ENCODE measurements at regions not wholly inside any gene's neighbourhood (a gene's known extent, or its start where the extent isn't known, plus 50 kb on each side); places are given as distances from the start of the nearest gene placed in this dataset.
"Not testable (repeated sequence)": the region's sequence is repeated elsewhere in the genome, so short reads cannot be mapped to it uniquely, and the experiment has no call there.

DNA sequence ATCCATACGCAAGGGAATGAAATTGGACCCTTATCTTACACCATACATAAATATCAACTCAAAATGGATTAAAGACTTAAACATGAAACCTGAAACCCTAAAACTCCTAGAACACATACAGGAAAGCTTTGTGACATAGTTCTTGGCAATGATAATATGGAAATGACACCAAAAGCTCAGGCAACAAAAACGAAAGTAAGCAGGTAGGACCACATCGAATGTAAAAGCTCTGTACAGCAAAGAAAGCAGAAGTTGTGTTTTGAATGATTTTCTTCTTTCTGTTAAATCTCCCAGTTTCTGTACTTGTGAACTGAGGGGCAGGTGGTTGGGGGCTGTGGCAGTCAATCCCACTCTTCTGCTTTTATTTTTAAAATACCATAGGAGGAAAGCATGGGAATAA lies 368.4 kb upstream of the PODXL start:
- Mint-ChIP-seq H3K4me3 (no peak overlapping the region), H3K9me3 (peaks cover 3% of the 10 kb centered on the region), H3K27ac (no peak overlapping the region), H3K36me3 (ENCODE audit: low read depth) (no peaks in the 10 kb centered on the region), H3K4me1 (no peaks in the 10 kb centered on the region), H3K27me3 (peaks cover 10% of the 10 kb centered on the region)
- ATAC-seq (replicated peaks): no peak

- not testable (repeated sequence) for H3K36me3 Mint-ChIP-seq (ENCODE audit: low read depth); ATAC-seq (replicated peaks); H3K4me3 Mint-ChIP-seq; H3K4me1 Mint-ChIP-seq; H3K27ac Mint-ChIP-seq; H3K9me3 Mint-ChIP-seq
- H3K27me3 Mint-ChIP-seq: peaks cover 10% of the 10 kb centered on the region
Measured at GRCh38 chr7:131922948-131923347, 366.5 kb upstream of the PODXL start.

DNA sequence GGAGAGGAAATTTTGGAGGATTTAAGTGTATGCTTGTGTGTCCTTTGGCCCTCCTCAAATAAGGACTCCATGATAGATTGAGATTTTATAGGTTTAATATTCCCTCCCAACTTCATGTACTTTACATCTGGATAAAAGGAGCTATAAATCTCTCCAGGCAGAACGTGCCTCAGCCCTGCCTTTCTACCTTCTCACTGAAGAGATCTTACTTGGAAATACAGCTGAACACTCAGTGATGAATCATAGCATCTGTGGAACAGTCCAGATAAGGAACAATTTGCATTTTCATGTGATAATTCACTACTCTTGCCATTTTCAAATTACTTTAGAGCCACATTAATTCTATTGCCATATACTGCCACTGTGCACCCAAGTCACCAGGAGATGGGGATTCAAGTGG lies 364.6 kb upstream of the PODXL start:
- Mint-ChIP-seq H3K27ac (no peak overlapping the region), H3K27me3 (peaks cover 7% of the 10 kb centered on the region), H3K4me3 (no peak overlapping the region), H3K4me1 (no peaks in the 10 kb centered on the region), H3K9me3 (no peaks in the 10 kb centered on the region), H3K36me3 (ENCODE audit: low read depth) (no peaks in the 10 kb centered on the region)
- no peak for ATAC-seq (replicated peaks)

- Mint-ChIP-seq H3K4me1 (no peaks in the 10 kb centered on the region), H3K9me3 (no peaks in the 10 kb centered on the region), H3K27ac (no peak overlapping the region), H3K4me3 (no peak overlapping the region), H3K27me3 (peaks cover 7% of the 10 kb centered on the region), H3K36me3 (ENCODE audit: low read depth) (no peaks in the 10 kb centered on the region)
- ATAC-seq (replicated peaks): no peak
Measured at GRCh38 chr7:131919920-131920709, 363.7 kb upstream of the PODXL start.

- no peak for ATAC-seq (replicated peaks)
- peaks cover 45% of the 10 kb centered on the region for H3K27me3 Mint-ChIP-seq
- no peaks in the 10 kb centered on the region for H3K36me3 Mint-ChIP-seq (ENCODE audit: low read depth)
- H3K4me3 Mint-ChIP-seq: no peak overlapping the region
- peaks cover 8% of the 10 kb centered on the region for H3K9me3 Mint-ChIP-seq
- no peaks in the 10 kb centered on the region for H3K4me1 Mint-ChIP-seq
- no peak overlapping the region for H3K27ac Mint-ChIP-seq
Measured at GRCh38 chr7:131911112-131911511, 354.7 kb upstream of the PODXL start.

DNA sequence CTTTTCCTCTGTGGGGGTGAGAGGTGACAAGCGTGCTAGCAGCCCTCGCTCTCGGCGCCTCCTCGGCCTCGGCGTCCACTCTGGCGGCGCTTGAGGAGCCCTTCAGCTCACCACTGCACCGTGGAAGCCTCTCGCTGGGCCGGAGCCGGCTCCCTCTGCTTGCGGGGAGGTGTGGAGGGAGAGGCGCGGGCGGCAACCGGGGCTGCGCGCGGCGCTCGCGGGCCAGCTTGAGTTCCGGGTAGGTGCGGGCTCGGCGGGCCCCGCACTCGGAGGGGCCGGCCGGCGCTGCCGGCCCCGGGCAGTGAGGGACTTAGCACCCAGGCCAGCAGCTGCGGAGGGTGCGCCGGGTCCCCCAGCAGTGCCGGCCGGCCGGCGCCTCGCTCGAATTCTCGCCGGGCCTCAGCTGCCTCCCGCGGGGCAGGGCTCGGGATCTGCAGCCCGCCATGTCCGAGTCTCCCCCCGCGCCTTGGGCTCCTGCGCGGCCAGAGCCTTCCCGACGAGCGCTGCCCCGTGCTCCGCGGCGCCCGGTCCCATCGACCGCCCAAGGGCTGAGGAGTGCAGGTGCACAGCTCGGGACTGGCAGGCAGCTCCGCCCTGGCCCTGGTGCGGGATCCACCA lies 352.8 kb upstream of the PODXL start:
- Mint-ChIP-seq H3K27ac (no peak overlapping the region), H3K9me3 (peaks cover 8% of the 10 kb centered on the region), H3K36me3 (ENCODE audit: low read depth) (no peaks in the 10 kb centered on the region), H3K4me3 (no peak overlapping the region), H3K4me1 (no peaks in the 10 kb centered on the region), H3K27me3 (peaks cover 51% of the 10 kb centered on the region)
- no peak for ATAC-seq (replicated peaks)

- Mint-ChIP-seq H3K4me3 (no peak overlapping the region), H3K9me3 (peaks cover 8% of the 10 kb centered on the region), H3K27me3 (peaks cover 51% of the 10 kb centered on the region), H3K27ac (no peak overlapping the region), H3K36me3 (ENCODE audit: low read depth) (no peaks in the 10 kb centered on the region), H3K4me1 (no peaks in the 10 kb centered on the region)
- no peak for ATAC-seq (replicated peaks)
Measured at GRCh38 chr7:131908714-131909113, 352.3 kb upstream of the PODXL start.

DNA sequence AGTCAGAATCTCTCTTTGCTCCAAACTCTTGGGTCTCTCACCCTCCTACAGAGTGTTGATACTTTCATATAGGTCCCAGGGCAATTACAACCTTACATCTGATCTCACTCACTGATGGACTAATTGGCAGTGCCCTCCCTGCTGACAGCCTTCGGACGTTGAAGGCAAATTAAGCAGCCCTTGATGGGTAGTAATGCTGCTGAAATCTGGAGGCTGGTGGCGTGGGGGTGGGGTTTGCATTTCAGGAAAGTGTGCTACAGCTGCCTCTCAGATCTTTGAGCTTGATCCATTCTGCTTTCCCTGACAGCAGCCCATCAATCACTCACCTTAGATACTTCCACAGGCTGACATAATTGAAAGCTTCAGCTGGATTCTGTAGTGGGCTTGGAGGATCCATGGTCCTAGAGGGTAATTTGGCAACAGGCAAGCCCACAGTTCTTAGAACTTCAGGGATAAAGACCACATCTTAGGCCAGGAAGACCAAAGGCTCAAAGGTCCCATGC lies 349.1 kb upstream of the PODXL start:
- H3K36me3 Mint-ChIP-seq (ENCODE audit: low read depth): no peaks in the 10 kb centered on the region
- no peaks in the 10 kb centered on the region for H3K4me1 Mint-ChIP-seq
- H3K27me3 Mint-ChIP-seq: peaks cover 34% of the 10 kb centered on the region
- peaks cover 11% of the 10 kb centered on the region for H3K9me3 Mint-ChIP-seq
- no peak overlapping the region for H3K27ac Mint-ChIP-seq
- H3K4me3 Mint-ChIP-seq: no peak overlapping the region
- ATAC-seq (replicated peaks): no peak

GRCh38 chr7:131904760-131905327 lies 348.4 kb upstream of the PODXL start:
- Mint-ChIP-seq H3K4me1 (no peaks in the 10 kb centered on the region), H3K27ac (no peak overlapping the region), H3K4me3 (no peak overlapping the region), H3K36me3 (ENCODE audit: low read depth) (no peaks in the 10 kb centered on the region), H3K27me3 (peaks cover 27% of the 10 kb centered on the region), H3K9me3 (peaks cover 6% of the 10 kb centered on the region)
- no peak for ATAC-seq (replicated peaks)

DNA sequence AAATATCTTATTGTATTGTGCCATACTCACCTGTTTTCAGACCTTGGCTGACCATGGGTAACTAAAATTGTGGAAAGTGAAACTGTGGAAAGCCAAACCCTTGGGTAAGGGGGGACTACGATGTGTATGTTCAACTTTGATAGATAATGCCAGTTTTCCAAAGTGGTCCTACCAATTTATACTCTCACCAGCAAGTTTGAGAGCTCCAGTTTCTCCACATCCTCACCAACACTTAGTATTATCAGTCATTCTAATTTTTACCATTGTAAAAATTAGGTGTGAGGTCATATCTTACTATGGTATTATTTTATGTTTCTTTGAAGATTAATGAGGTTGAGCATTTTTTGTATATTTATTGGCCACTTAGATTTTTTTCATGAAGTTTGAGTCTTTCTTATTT lies 346.9 kb upstream of the PODXL start:
- no peaks in the 10 kb centered on the region for H3K36me3 Mint-ChIP-seq (ENCODE audit: low read depth)
- no peak overlapping the region for H3K27ac Mint-ChIP-seq

DNA sequence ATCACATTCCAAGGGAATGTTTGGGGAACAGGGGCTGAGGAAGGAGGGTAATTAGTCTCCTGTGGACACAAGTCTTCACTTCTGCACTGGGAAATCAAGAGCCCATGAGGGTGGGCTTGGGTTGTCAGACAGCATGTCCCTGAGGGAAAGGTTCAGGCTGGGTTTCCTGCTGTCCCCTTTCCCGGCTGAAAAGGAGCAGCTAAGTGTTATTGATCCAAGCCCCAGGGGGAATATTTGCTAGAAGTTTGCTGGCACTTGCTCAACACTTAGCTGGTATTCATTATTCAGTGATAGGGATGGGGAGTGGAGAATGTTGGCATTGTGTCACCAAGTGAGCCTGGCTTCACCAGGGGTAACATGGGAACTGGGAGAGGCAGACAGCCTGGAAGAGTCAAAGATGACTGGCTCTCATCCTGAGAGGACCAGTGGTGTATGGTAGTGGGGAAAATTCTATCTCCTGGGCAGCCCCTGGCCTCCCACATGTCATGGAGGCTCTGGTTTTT lies 344.4 kb upstream of the PODXL start:
- Mint-ChIP-seq H3K9me3 (peaks cover 3% of the 10 kb centered on the region), H3K27me3 (peaks cover 11% of the 10 kb centered on the region), H3K27ac (no peak overlapping the region), H3K4me3 (no peak overlapping the region), H3K4me1 (no peaks in the 10 kb centered on the region), H3K36me3 (ENCODE audit: low read depth) (no peaks in the 10 kb centered on the region)
- ATAC-seq (replicated peaks): no peak

More for the DNA sequence above, 346.9 kb upstream of the PODXL start:
- Mint-ChIP-seq H3K27me3 (peaks cover 21% of the 10 kb centered on the region), H3K4me1 (no peaks in the 10 kb centered on the region), H3K9me3 (peaks cover 6% of the 10 kb centered on the region), H3K4me3 (no peak overlapping the region)
- no peak for ATAC-seq (replicated peaks)

GRCh38 chr7:131899271-131900030 lies 343.0 kb upstream of the PODXL start:
- H3K9me3 Mint-ChIP-seq: peaks cover 3% of the 10 kb centered on the region
- H3K4me1 Mint-ChIP-seq: no peaks in the 10 kb centered on the region
- H3K27me3 Mint-ChIP-seq: peaks cover 12% of the 10 kb centered on the region
- ATAC-seq (replicated peaks): no peak
- H3K4me3 Mint-ChIP-seq: no peak overlapping the region
- no peak overlapping the region for H3K27ac Mint-ChIP-seq
- H3K36me3 Mint-ChIP-seq (ENCODE audit: low read depth): no peaks in the 10 kb centered on the region

GRCh38 chr7:131898418-131898817 lies 342.0 kb upstream of the PODXL start:
- Mint-ChIP-seq H3K36me3 (ENCODE audit: low read depth) (no peaks in the 10 kb centered on the region), H3K27ac (no peak overlapping the region), H3K4me1 (no peaks in the 10 kb centered on the region), H3K4me3 (no peak overlapping the region), H3K9me3 (peaks cover 3% of the 10 kb centered on the region), H3K27me3 (peaks cover 12% of the 10 kb centered on the region)
- ATAC-seq (replicated peaks): peak; percentile 49

DNA sequence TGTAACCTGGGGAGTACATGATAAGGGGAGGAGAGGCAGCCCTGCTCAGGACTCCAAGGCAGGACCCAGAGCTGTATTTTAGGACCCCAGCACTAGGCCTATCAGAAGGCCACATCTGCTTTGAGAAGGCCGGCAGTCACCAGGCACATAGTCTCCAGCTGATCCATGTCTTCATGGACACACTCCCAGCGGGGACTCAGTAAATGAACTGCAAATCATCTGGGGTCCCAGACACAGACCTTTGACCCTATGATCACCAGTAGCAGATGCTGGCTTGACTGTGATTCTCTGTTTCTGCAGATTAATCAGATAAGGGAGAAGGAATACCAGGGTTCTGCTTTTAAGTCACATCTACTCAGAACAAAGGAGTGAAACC lies 341.4 kb upstream of the PODXL start:
- Mint-ChIP-seq H3K27me3 (peaks cover 12% of the 10 kb centered on the region), H3K36me3 (ENCODE audit: low read depth) (no peaks in the 10 kb centered on the region), H3K27ac (no peak overlapping the region), H3K4me1 (no peaks in the 10 kb centered on the region), H3K9me3 (peaks cover 3% of the 10 kb centered on the region), H3K4me3 (no peak overlapping the region)
- ATAC-seq (replicated peaks): no peak

Measured in activated T-helper 17 cell treated with anti-CD3 and anti-CD28 coated beads, Interleukin-2, amount 50 U/mL, for 72 hours (primary cell).